SK-N-SH (cell line): ENCODE measurements at regions not wholly inside any gene's neighbourhood (a gene's known extent, or its start where the extent isn't known, plus 50 kb on each side); places are given as distances from the start of the nearest gene placed in this dataset.

Experiments
- CTCF ChIA-PET: fragments of 300-600, 350-600 bp; formaldehyde crosslinking; extraction: SDS; loops from one replicate; lab custom pipeline; 2021; lab: Yijun Ruan, JAX
- POLR2A ChIA-PET: fragments of 350-600 bp; sonication (Branson Sonifier 250); formaldehyde crosslinking; extraction: SDS; loops from one replicate; lab custom pipeline; 2020; ENCODE audit warnings: antibody characterized with exemption, inconsistent platforms; lab: Yijun Ruan, JAX
- DNase-seq: peaks from one replicate; pipeline ENCODE4 v3.0.0; 2012
- H2AFZ ChIP-seq: fragments of 200-600 bp; sonication (generic); 2 replicates; pipeline ENCODE4 v1.8.1; 2016; ENCODE audit warnings: antibody characterized with exemption, mild to moderate bottlenecking, low read depth
- H3F3A ChIP-seq: fragments of 200-600 bp; sonication (generic); replicated peaks from 2 replicates; pipeline ENCODE3; 2016; ENCODE audit warnings: antibody characterized with exemption, mild to moderate bottlenecking; ENCODE audit not compliant: insufficient read depth
- H3K27ac ChIP-seq, 2 experiments: fragments of 200-500 bp in 1 of 2; fragments of 200-600 bp in 1 of 2; sonication (Bioruptor generic) in 1 of 2; sonication (generic), shearing (Covaris generic) in 1 of 2; 2 replicates each; pipeline versions ENCODE4 v1.5.1 to v1.6.1; 2014 to 2016; ENCODE audit warnings: low read depth in 2 of 2, inconsistent platforms in 1 of 2, low read length in 1 of 2, mild to moderate bottlenecking in 1 of 2, mixed read lengths in 1 of 2
- H3K27me3 ChIP-seq: fragments of 200-600 bp; sonication (generic), shearing (Covaris generic); 2 replicates; pipeline ENCODE4 v1.6.1; 2016; ENCODE audit warnings: mixed run types; ENCODE audit not compliant: insufficient read depth
- H3K36me3 ChIP-seq, 2 experiments: fragments of 200-500 bp in 1 of 2; fragments of 200-600 bp in 1 of 2; sonication (Bioruptor generic) in 1 of 2; sonication (generic) in 1 of 2; replicated peaks in 1 of 2; 2 replicates each; pipeline versions ENCODE3 to v1.5.1; 2014 to 2016; ENCODE audit warnings: low read length in 1 of 2, mild to moderate bottlenecking in 1 of 2; ENCODE audit not compliant: insufficient read depth in 2 of 2, control insufficient read depth in 1 of 2
- H3K4me1 ChIP-seq, 2 experiments: fragments of 200-500 bp in 1 of 2; fragments of 200-600 bp in 1 of 2; sonication (Bioruptor generic) in 1 of 2; sonication (generic), shearing (Covaris generic) in 1 of 2; 2 replicates each; pipeline versions ENCODE4 v1.5.1 to v1.6.1; 2014 to 2016; ENCODE audit warnings: low read depth in 1 of 2, low read length in 1 of 2, mixed run types in 1 of 2; ENCODE audit not compliant: insufficient read depth in 2 of 2, control insufficient read depth in 1 of 2
- H3K4me2 ChIP-seq: fragments of 200-600 bp; sonication (generic), shearing (Covaris generic); 2 replicates; pipeline ENCODE4 v1.6.1; 2017; ENCODE audit warnings: mixed run types
- H3K4me3 ChIP-seq, 2 experiments: fragments of 200-500 bp in 1 of 2; fragments of 200-600 bp in 1 of 2; sonication (Bioruptor generic) in 1 of 2; sonication (generic), shearing (Covaris generic) in 1 of 2; 2 replicates each; pipeline versions ENCODE4 v1.5.1 to v1.8.1; 2014 to 2016; ENCODE audit warnings: low read depth in 2 of 2, inconsistent platforms in 1 of 2, low read length in 1 of 2, mild to moderate bottlenecking in 1 of 2, mixed read lengths in 1 of 2, moderate library complexity in 1 of 2
- H3K79me2 ChIP-seq: fragments of 200-600 bp; sonication (generic); 2 replicates; pipeline ENCODE4 v1.8.1; 2017; ENCODE audit warnings: mild to moderate bottlenecking; ENCODE audit not compliant: insufficient read depth
- H3K9ac ChIP-seq: fragments of 200-600 bp; sonication (generic); 2 replicates; pipeline ENCODE4 v1.6.1; 2017; ENCODE audit warnings: mixed run types
- H3K9me2 ChIP-seq: fragments of 200-600 bp; sonication (generic); 2 replicates; pipeline ENCODE4 v1.6.1; 2017; ENCODE audit warnings: mixed run types
- H3K9me3 ChIP-seq: fragments of 200-600 bp; sonication (generic); 2 replicates; pipeline ENCODE4 v1.6.1; 2017; ENCODE audit warnings: mixed run types, mild to moderate bottlenecking, moderate library complexity
- H4K20me1 ChIP-seq: fragments of 200-600 bp; sonication (generic); 2 replicates; pipeline ENCODE4 v1.6.1; 2017; ENCODE audit warnings: mild to moderate bottlenecking, mixed run types; ENCODE audit not compliant: insufficient read depth
- CHD2 ChIP-seq: fragments of 150-350 bp; IDR thresholded peaks from 2 replicates; pipeline ENCODE4 v1.6.1; 2018; ENCODE audit warnings: low read length; ENCODE audit not compliant: partially characterized antibody
- EZH2phosphoT487 ChIP-seq: fragments of 200-600 bp; sonication (generic); IDR thresholded peaks from 2 replicates; pipeline ENCODE4 v1.6.1; 2017; ENCODE audit warnings: low read depth, mixed run types, mild to moderate bottlenecking, antibody characterized with exemption, moderate library complexity, borderline replicate concordance
- FOSL2 ChIP-seq: IDR thresholded peaks from 2 replicates; pipeline ENCODE4 v1.4.0; 2012; ENCODE audit warnings: low read depth, mild to moderate bottlenecking, moderate library complexity, borderline replicate concordance
- FOXM1 ChIP-seq: IDR thresholded peaks from 2 replicates; pipeline ENCODE4 v1.4.0; 2012; ENCODE audit warnings: low read depth, mild to moderate bottlenecking
- MEF2A ChIP-seq: IDR thresholded peaks from 2 replicates; pipeline ENCODE4 v1.4.0; 2012; ENCODE audit warnings: low read depth, borderline replicate concordance
- MXI1 ChIP-seq: IDR thresholded peaks from 2 replicates; pipeline ENCODE4 v1.6.1; 2012; ENCODE audit warnings: mild to moderate bottlenecking, low read depth, low read length, improper control_type of control experiment
- NFIC ChIP-seq: IDR thresholded peaks from 2 replicates; pipeline ENCODE4 v1.4.0; 2012; ENCODE audit warnings: borderline replicate concordance
- NRF1 ChIP-seq: IDR thresholded peaks from 2 replicates; pipeline ENCODE4 v1.6.1; 2012; ENCODE audit warnings: low read depth, mild to moderate bottlenecking, low read length
- POLR2AphosphoS5 ChIP-seq: IDR thresholded peaks from 2 replicates; pipeline ENCODE4 v1.6.1; 2012; ENCODE audit warnings: low read depth, low read length
- SMC3 ChIP-seq: IDR thresholded peaks from 2 replicates; pipeline ENCODE4 v1.6.1; 2012; ENCODE audit warnings: low read depth, low read length, improper control_type of control experiment
- TAF1 ChIP-seq: IDR thresholded peaks from 2 replicates; pipeline ENCODE4 v1.6.1; 2012; ENCODE audit warnings: low read depth, mild to moderate bottlenecking, low read length, moderate library complexity, borderline replicate concordance
- TEAD4 ChIP-seq: IDR thresholded peaks from 2 replicates; pipeline ENCODE4 v1.4.0; 2012; ENCODE audit warnings: mild to moderate bottlenecking, borderline replicate concordance; ENCODE audit not compliant: insufficient read depth
- YY1 ChIP-seq: IDR thresholded peaks from 2 replicates; pipeline ENCODE4 v1.4.0; 2012; ENCODE audit warnings: low read depth, mild to moderate bottlenecking
- WGBS: methylation state at CpG from one replicate; pipeline ENCODE4 v1.1.6; 2017; ENCODE audit warnings: low lambda C conversion rate; 5-methylcytosine and 5-hydroxymethylcytosine counted together
- TF ChIP-seq, protein P1 (sequence below): IDR thresholded peaks from 2 replicates; pipeline ENCODE4 v1.4.0; 2012; ENCODE audit warnings: low read depth, borderline replicate concordance
- TF ChIP-seq, protein P2 (sequence below): fragments of 150-350 bp; IDR thresholded peaks from 2 replicates; pipeline ENCODE4 v1.6.1; 2016; ENCODE audit warnings: mild to moderate bottlenecking, low read depth, low read length
- TF ChIP-seq, protein P3 (sequence below): IDR thresholded peaks from 2 replicates; pipeline ENCODE4 v1.4.0; 2012; ENCODE audit warnings: low read depth
- TF ChIP-seq, protein P4 (sequence below): IDR thresholded peaks from 2 replicates; pipeline ENCODE4 v1.4.0; 2012; ENCODE audit warnings: low read depth, borderline replicate concordance
- TF ChIP-seq, protein P5 (sequence below): IDR thresholded peaks from 2 replicates; pipeline ENCODE4 v1.6.1; 2012; ENCODE audit warnings: mild to moderate bottlenecking, low read depth, low read length, moderate library complexity

DNA sequence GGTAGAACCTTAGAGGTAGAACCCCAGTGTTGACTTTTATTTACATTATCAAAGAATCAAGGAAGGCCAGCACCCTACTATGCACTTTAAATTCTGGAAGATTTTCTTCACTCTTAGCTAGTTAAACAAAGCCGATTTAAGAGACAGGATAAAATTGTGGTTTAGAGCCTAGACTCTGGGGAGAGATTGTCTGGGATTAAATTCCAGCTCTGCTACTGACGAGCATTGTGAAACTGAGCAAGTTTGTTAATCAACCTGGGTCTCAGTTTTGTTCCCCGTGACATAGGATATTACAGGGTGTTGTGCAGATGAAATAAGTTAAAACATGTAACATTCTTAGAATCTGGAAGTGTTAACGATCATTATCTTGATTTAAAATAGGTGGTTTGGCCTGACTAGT is 83.5 kb downstream of the FEM1C start (continued):
- TF ChIP-seq, protein P1, sequence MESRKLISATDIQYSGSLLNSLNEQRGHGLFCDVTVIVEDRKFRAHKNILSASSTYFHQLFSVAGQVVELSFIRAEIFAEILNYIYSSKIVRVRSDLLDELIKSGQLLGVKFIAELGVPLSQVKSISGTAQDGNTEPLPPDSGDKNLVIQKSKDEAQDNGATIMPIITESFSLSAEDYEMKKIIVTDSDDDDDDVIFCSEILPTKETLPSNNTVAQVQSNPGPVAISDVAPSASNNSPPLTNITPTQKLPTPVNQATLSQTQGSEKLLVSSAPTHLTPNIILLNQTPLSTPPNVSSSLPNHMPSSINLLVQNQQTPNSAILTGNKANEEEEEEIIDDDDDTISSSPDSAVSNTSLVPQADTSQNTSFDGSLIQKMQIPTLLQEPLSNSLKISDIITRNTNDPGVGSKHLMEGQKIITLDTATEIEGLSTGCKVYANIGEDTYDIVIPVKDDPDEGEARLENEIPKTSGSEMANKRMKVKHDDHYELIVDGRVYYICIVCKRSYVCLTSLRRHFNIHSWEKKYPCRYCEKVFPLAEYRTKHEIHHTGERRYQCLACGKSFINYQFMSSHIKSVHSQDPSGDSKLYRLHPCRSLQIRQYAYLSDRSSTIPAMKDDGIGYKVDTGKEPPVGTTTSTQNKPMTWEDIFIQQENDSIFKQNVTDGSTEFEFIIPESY: no peak
- TF ChIP-seq POLR2AphosphoS5 (no peak), FOXM1 (no peak), SMC3 (no peak), FOSL2 (no peak), TAF1 (no peak), MEF2A (no peak), MXI1 (no peak)
- TF ChIP-seq, protein P2, sequence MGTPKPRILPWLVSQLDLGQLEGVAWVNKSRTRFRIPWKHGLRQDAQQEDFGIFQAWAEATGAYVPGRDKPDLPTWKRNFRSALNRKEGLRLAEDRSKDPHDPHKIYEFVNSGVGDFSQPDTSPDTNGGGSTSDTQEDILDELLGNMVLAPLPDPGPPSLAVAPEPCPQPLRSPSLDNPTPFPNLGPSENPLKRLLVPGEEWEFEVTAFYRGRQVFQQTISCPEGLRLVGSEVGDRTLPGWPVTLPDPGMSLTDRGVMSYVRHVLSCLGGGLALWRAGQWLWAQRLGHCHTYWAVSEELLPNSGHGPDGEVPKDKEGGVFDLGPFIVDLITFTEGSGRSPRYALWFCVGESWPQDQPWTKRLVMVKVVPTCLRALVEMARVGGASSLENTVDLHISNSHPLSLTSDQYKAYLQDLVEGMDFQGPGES: no peak

DNA sequence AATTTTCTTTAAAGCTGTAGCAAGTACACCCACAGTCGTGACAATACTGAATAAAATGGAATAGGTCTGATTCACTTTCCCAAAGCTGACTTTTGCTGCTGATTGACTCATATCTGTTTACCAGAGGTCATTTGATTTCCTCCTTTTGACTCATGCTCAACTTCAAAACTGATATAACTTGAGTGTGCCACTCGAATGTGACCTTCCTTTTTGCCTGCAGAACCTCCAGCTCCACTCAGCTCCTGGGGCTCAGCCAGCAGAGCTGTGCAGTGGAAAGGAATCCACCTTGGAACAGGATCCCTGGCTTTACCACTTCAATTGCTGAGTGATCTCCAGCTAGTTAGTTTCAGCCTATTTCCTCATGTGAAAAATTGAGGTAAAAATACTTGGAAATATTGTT is 84.1 kb downstream of the FEM1C start:
- Histone ChIP-seq H3K4me2 (peak overlapping the region; percentile 76), H3K9me3 (no peaks in the 10 kb centered on the region), H3K27me3 (no peaks in the 10 kb centered on the region), H2AFZ (no peak overlapping the region), H3F3A (peaks cover 41% of the 10 kb centered on the region), H3K27ac (peak overlapping the region; percentile 53 to 100; a peak in 3 of 4 replicates), H3K9ac (peak overlapping the region; percentile 73; the same call in 1 of the 2 replicates), H3K79me2 (no peaks in the 10 kb centered on the region), H4K20me1 (no peaks in the 10 kb centered on the region; the same call in 1 of the 2 replicates), H3K4me3 (peak overlapping the region in 1 of 2 experiments; percentile 47; a peak in 1 of 4 replicates), H3K4me1 (peaks cover 0 to 13% of the 10 kb centered on the region in 2 experiments; a peak in 2 of 4 replicates), H3K9me2 (no peaks in the 10 kb centered on the region), H3K36me3 (no peaks in the 10 kb centered on the region)
- 3% methylated on average over 2 of the region's 2 CpGs for WGBS
- ChIA-PET POLR2A (no interaction called here), CTCF (no interaction called here)
- DNase-seq: no peak
- TF ChIP-seq CHD2 (no peak), NFIC (peak; percentile 92), EZH2phosphoT487 (no peak), NRF1 (no peak), YY1 (no peak), MEF2A (peak; percentile 60; the same call in 1 of the 2 replicates), FOXM1 (peak; percentile 87), TEAD4 (peak; percentile 83), TAF1 (no peak), SMC3 (no peak)
- TF ChIP-seq, protein P3, sequence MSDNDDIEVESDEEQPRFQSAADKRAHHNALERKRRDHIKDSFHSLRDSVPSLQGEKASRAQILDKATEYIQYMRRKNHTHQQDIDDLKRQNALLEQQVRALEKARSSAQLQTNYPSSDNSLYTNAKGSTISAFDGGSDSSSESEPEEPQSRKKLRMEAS: peak; percentile 57; the same call in 1 of the 2 replicates
- TF ChIP-seq, protein P4, sequence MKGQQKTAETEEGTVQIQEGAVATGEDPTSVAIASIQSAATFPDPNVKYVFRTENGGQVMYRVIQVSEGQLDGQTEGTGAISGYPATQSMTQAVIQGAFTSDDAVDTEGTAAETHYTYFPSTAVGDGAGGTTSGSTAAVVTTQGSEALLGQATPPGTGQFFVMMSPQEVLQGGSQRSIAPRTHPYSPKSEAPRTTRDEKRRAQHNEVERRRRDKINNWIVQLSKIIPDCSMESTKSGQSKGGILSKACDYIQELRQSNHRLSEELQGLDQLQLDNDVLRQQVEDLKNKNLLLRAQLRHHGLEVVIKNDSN: peak; percentile 53; the same call in 1 of the 2 replicates
- TF ChIP-seq, protein P1: 0 out of 2 replicates have a peak, but pooled peaks have one; percentile 78
- TF ChIP-seq, protein P5, sequence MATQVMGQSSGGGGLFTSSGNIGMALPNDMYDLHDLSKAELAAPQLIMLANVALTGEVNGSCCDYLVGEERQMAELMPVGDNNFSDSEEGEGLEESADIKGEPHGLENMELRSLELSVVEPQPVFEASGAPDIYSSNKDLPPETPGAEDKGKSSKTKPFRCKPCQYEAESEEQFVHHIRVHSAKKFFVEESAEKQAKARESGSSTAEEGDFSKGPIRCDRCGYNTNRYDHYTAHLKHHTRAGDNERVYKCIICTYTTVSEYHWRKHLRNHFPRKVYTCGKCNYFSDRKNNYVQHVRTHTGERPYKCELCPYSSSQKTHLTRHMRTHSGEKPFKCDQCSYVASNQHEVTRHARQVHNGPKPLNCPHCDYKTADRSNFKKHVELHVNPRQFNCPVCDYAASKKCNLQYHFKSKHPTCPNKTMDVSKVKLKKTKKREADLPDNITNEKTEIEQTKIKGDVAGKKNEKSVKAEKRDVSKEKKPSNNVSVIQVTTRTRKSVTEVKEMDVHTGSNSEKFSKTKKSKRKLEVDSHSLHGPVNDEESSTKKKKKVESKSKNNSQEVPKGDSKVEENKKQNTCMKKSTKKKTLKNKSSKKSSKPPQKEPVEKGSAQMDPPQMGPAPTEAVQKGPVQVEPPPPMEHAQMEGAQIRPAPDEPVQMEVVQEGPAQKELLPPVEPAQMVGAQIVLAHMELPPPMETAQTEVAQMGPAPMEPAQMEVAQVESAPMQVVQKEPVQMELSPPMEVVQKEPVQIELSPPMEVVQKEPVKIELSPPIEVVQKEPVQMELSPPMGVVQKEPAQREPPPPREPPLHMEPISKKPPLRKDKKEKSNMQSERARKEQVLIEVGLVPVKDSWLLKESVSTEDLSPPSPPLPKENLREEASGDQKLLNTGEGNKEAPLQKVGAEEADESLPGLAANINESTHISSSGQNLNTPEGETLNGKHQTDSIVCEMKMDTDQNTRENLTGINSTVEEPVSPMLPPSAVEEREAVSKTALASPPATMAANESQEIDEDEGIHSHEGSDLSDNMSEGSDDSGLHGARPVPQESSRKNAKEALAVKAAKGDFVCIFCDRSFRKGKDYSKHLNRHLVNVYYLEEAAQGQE: peak; percentile 46; the same call in 1 of the 2 replicates
- TF ChIP-seq, protein P2: no peak
